Eye (tissue), 1 donor: ENCODE measurements at regions not wholly inside any gene's neighbourhood (a gene's known extent, or its start where the extent isn't known, plus 50 kb on each side); places are given as distances from the start of the nearest gene placed in this dataset.
A peak's percentile ranks its signal among the peaks of the same experiment; 100 is the strongest.
"Not testable (repeated sequence)": the region's sequence is repeated elsewhere in the genome, so short reads cannot be mapped to it uniquely, and the experiment has no call there.

ENCODE experiments used
- DNase-seq: peaks from one replicate; pipeline ENCODE4 v3.0.0-alpha.2; 2015

- DNase-seq, result no peak
These were observed 130.7 kb upstream of the TAF11L2 start for GRCh38 chr5:17367256-17367840.

GRCh38 chr5:17370651-17371050 is 127.4 kb upstream of the TAF11L2 start:
- DNase-seq, result no peak

- no peak for DNase-seq
These were observed 124.6 kb upstream of the TAF11L2 start for GRCh38 chr5:17373406-17373805.

- no peak for DNase-seq
These were observed 124.0 kb upstream of the TAF11L2 start for GRCh38 chr5:17373814-17374556.

GRCh38 chr5:17374973-17375742 is 122.9 kb upstream of the TAF11L2 start:
- no peak for DNase-seq

- not testable (repeated sequence) for DNase-seq
These were observed 122.1 kb upstream of the TAF11L2 start for GRCh38 chr5:17375886-17376285.

- peak; percentile 25 for DNase-seq
These were observed 119.6 kb upstream of the TAF11L2 start for GRCh38 chr5:17378346-17378997.

GRCh38 chr5:17379100-17379951 is 118.7 kb upstream of the TAF11L2 start:
- DNase-seq, result peak; percentile 73

- DNase-seq, result no peak
These were observed 116.1 kb upstream of the TAF11L2 start for GRCh38 chr5:17381932-17382331.

- no peak for DNase-seq
These were observed 114.5 kb upstream of the TAF11L2 start for GRCh38 chr5:17383526-17383925.

GRCh38 chr5:17384181-17384580 is 113.8 kb upstream of the TAF11L2 start:
- DNase-seq, result no peak

GRCh38 chr5:17388717-17389116 is 109.3 kb upstream of the TAF11L2 start:
- DNase-seq, result no peak

- DNase-seq, result no peak
These were observed 103.9 kb upstream of the TAF11L2 start for GRCh38 chr5:17394086-17394485.

- DNase-seq, result no peak
These were observed 102.7 kb upstream of the TAF11L2 start for GRCh38 chr5:17395106-17395880.

- no peak for DNase-seq
These were observed 101.8 kb upstream of the TAF11L2 start for GRCh38 chr5:17396247-17396646.

- DNase-seq, result peak; percentile 19
These were observed 99.6 kb upstream of the TAF11L2 start for GRCh38 chr5:17398431-17398830.

- DNase-seq, result no peak
These were observed 98.9 kb upstream of the TAF11L2 start for GRCh38 chr5:17398866-17399835.

- DNase-seq, result no peak
These were observed 98.1 kb upstream of the TAF11L2 start for GRCh38 chr5:17399931-17400330.

GRCh38 chr5:17400724-17401469 is 97.1 kb upstream of the TAF11L2 start:
- peak; percentile 81 for DNase-seq
